Ovary (tissue), 7 donors: ENCODE measurements at regions not wholly inside any gene's neighbourhood (a gene's known extent, or its start where the extent isn't known, plus 50 kb on each side); places are given as distances from the start of the nearest gene placed in this dataset.

Source experiments
- DNase-seq, 5 donors: peaks; one replicate each; pipeline ENCODE4 v3.0.0-alpha.2; 2019 to 2020
- H3K27ac ChIP-seq, 2 donors: fragments of 200-600 bp; one replicate each; pipeline versions ENCODE4 v1.5.1 to v1.8.0; 2019 to 2022
- H3K27me3 ChIP-seq: fragments of 200-600 bp; one replicate; pipeline ENCODE4 v1.8.0; 2022
- H3K36me3 ChIP-seq: fragments of 200-600 bp; sonication (generic); one replicate; pipeline ENCODE4 v1.5.1; 2019
- H3K4me1 ChIP-seq: one replicate; pipeline ENCODE4 v1.8.1; 2013; ENCODE audit warnings: mild to moderate bottlenecking, moderate library complexity; ENCODE audit not compliant: insufficient read depth
- H3K4me3 ChIP-seq: fragments of 200-600 bp; sonication (generic); one replicate; pipeline ENCODE4 v1.5.1; 2017
- H3K9me3 ChIP-seq, 2 donors: fragments of 200-600 bp in 1 of 2; sonication (generic) in 1 of 2; one replicate each; pipeline versions ENCODE4 v1.5.1 to v1.8.1; 2013 to 2019; ENCODE audit warnings: mild to moderate bottlenecking in 1 of 2, moderate library complexity in 1 of 2
- EP300 ChIP-seq: sonication (generic); formaldehyde crosslinking; IDR thresholded peaks from one replicate; pipeline ENCODE4 v1.6.1; 2017; ENCODE audit warnings: antibody characterized with exemption
- POLR2A ChIP-seq: fragments of 450-650 bp; IDR thresholded peaks from one replicate; pipeline ENCODE4 v1.6.1; 2017; ENCODE audit warnings: antibody characterized with exemption, mild to moderate bottlenecking, moderate library complexity
- WGBS, 3 donors: extraction: QIAGEN DNeasy Blood & Tissue Kit in 1 of 3; methylation state at CpG; one replicate each; pipeline versions ENCODE4 v1.1.5 to v1.1.7; 2013 to 2017; 5-methylcytosine and 5-hydroxymethylcytosine counted together
- intact Hi-C, 4 donors: fragments of 100-400 bp; cut with DNase I; formaldehyde crosslinking; loops; one replicate each; pipeline versions ENCODE4 v1.11.0 to v1.15.1; 2022 to 2023
- TF ChIP-seq, protein P1 (sequence below), 3 donors: fragments of 450-650 bp in 2 of 3; fragments of 200-600 bp in 1 of 3; IDR thresholded peaks; one replicate each; pipeline versions ENCODE4 v1.5.1 to v1.8.0; 2016 to 2022; ENCODE audit warnings: antibody characterized with exemption in 3 of 3, mild to moderate bottlenecking in 1 of 3
- donor health status: DM: no; HTN: no; CAD: no; lungs with moderate emphysema.
- donor health status: DM: no; HTN: no; CAD: no.
- donor health status: Bipolar disorder and iron deficiency.
- donor health status: DM: no; HTN: no; CAD: no.
- donor health status: DM: yes; HTN: yes; CAD: no.

GRCh38 chr9:120235081-120235480 lies 344.9 kb downstream of the CDK5RAP2 start:
- Histone ChIP-seq H3K27ac (no peak overlapping the region), H3K27me3 (no peaks in the 10 kb centered on the region), H3K4me1 (no peaks in the 10 kb centered on the region), H3K9me3 (no peaks in the 10 kb centered on the region), H3K4me3 (no peak overlapping the region), H3K36me3 (no peaks in the 10 kb centered on the region)
- intact Hi-C loops = no loop called here
- no peak for TF ChIP-seq EP300
- no peak for TF ChIP-seq POLR2A
- TF ChIP-seq, protein P1, sequence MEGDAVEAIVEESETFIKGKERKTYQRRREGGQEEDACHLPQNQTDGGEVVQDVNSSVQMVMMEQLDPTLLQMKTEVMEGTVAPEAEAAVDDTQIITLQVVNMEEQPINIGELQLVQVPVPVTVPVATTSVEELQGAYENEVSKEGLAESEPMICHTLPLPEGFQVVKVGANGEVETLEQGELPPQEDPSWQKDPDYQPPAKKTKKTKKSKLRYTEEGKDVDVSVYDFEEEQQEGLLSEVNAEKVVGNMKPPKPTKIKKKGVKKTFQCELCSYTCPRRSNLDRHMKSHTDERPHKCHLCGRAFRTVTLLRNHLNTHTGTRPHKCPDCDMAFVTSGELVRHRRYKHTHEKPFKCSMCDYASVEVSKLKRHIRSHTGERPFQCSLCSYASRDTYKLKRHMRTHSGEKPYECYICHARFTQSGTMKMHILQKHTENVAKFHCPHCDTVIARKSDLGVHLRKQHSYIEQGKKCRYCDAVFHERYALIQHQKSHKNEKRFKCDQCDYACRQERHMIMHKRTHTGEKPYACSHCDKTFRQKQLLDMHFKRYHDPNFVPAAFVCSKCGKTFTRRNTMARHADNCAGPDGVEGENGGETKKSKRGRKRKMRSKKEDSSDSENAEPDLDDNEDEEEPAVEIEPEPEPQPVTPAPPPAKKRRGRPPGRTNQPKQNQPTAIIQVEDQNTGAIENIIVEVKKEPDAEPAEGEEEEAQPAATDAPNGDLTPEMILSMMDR (IDR thresholded peaks at IDR 0.05) = no peak
- 30 to 41% (median 33%) methylated on average over 2 of the region's 2 CpGs for WGBS, 3 donors
- DNase-seq = no peak

GRCh38 chr9:120230227-120230626 lies 349.7 kb downstream of the CDK5RAP2 start:
- no peaks in the 10 kb centered on the region for H3K4me1 ChIP-seq
- TF ChIP-seq, protein P1 (IDR thresholded peaks at IDR 0.05) = no peak
- TF ChIP-seq EP300 = no peak
- TF ChIP-seq POLR2A = no peak
- DNase-seq = no peak
- no peak overlapping the region for H3K4me3 ChIP-seq
- no peaks in the 10 kb centered on the region for H3K36me3 ChIP-seq
- intact Hi-C loops = no loop called here
- WGBS, 3 donors = 85 to 92% (median 85%) methylated on average over 2 of the region's 2 CpGs
- no peaks in the 10 kb centered on the region for H3K9me3 ChIP-seq
- no peak overlapping the region for H3K27ac ChIP-seq
- no peaks in the 10 kb centered on the region for H3K27me3 ChIP-seq

DNA sequence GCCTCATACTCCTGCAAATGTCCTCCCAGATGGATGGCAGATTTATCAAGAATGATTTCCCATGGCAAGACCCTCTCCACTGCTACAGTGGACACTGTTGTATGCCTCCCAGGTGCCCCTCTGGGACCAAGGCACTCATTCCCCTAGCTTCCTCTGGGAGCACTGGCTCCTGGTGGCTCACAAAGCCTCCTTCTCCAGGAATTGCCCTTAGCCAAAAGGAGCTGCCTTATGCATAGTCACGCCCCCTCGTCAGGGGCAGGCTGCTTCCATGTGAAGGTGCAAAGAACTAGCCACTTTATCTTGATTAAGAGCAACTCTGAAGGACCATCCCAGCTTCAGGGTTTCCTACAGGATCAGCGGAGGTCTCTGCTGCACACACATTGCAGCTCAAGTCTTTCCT lies 358.1 kb downstream of the CDK5RAP2 start:
- TF ChIP-seq, protein P1 (IDR thresholded peaks at IDR 0.05) = no peak
- TF ChIP-seq EP300 (no peak), POLR2A (no peak)
- WGBS, 3 donors = 30% methylated on average over 3 of the region's 3 CpGs
- Histone ChIP-seq H3K27ac (no peak overlapping the region), H3K27me3 (no peaks in the 10 kb centered on the region), H3K9me3 (no peaks in the 10 kb centered on the region), H3K36me3 (no peaks in the 10 kb centered on the region), H3K4me3 (no peak overlapping the region), H3K4me1 (no peaks in the 10 kb centered on the region)
- intact Hi-C loops = no loop called here
- no peak for DNase-seq

DNA sequence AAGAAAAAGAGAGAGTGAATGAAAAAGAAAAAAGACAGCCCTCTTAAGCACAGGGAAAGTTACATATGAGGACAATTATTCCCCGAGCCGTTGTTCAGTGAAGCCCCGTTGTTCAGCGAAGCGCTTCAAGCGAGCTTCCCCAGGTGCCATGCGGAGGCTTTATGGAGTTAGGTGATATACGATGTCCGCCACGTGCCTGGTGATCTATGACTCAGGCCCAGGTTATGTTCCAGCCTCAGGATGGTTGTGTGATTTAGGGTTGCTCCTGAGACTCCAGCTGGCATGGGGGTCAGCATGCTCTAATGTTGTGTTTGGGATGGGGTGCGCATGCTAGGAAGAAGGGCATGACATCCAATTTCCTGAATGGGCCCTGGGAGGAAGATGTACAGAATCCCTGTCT lies 365.6 kb downstream of the CDK5RAP2 start:
- WGBS, 3 donors = 19 to 26% (median 24%) methylated on average over 11 of the region's 11 CpGs
- Histone ChIP-seq H3K4me3 (no peak overlapping the region), H3K36me3 (no peaks in the 10 kb centered on the region), H3K9me3 (no peaks in the 10 kb centered on the region), H3K27ac (no peak overlapping the region), H3K27me3 (no peaks in the 10 kb centered on the region), H3K4me1 (no peaks in the 10 kb centered on the region)
- DNase-seq = no peak
- intact Hi-C loops = no loop called here
- TF ChIP-seq, protein P1 (IDR thresholded peaks at IDR 0.05) = no peak
- no peak for TF ChIP-seq POLR2A
- TF ChIP-seq EP300 = no peak

- H3K4me3 ChIP-seq = no peak overlapping the region
- H3K27ac ChIP-seq = no peak overlapping the region
- 54 to 63% (median 58%) methylated on average over 5 of the region's 5 CpGs for WGBS, 3 donors
- no peaks in the 10 kb centered on the region for H3K9me3 ChIP-seq
- DNase-seq = no peak
- no peaks in the 10 kb centered on the region for H3K36me3 ChIP-seq
- intact Hi-C loops = no loop called here
- TF ChIP-seq EP300 = no peak
- no peak for TF ChIP-seq POLR2A
- TF ChIP-seq, protein P1 (IDR thresholded peaks at IDR 0.05) = no peak
- H3K27me3 ChIP-seq = no peaks in the 10 kb centered on the region
- H3K4me1 ChIP-seq = no peaks in the 10 kb centered on the region
Observed at GRCh38 chr9:120212853-120213200, 367.1 kb downstream of the CDK5RAP2 start.
